ENCODE measurements at regions not wholly inside any gene's neighbourhood (a gene's known extent, or its start where the extent isn't known, plus 50 kb on each side); places are given as distances from the start of the nearest gene placed in this dataset.

GRCh38 chr10:121405549-121405948 lies 192.7 kb downstream of the FGFR2 start:
- DNase-seq = no peak
- WGBS, 2 donors (ENCODE audit: low coverage in 1 of 2) = 90 to 100% methylated on average over 2 of the region's 2 CpGs
- TF ChIP-seq EP300 (IDR thresholded peaks at IDR 0.05; ENCODE audit: low read depth) (no peak), POLR2AphosphoS5 (IDR thresholded peaks at IDR 0.05) (no peak), POLR2A (IDR thresholded peaks at IDR 0.05) (no peak), CTCF (IDR thresholded peaks at IDR 0.05) (no peak)
- intact Hi-C loops (cut with DNase I; ENCODE audit: low total_unique reads) (no loop called here), in situ Hi-C loops (cut with MboI; ENCODE audit: low pct_ligation_motif_present in 1 of 4, low pct_unique_long_range_greater_than_20kb in 1 of 4, low sequenced_read_pairs in 3 of 4) (no loop called here)
- H3K27ac ChIP-seq = no peak overlapping the region
- no peak overlapping the region for H3K4me3 ChIP-seq
- H3K9me3 ChIP-seq = no peaks in the 10 kb centered on the region
- H3K27me3 ChIP-seq = no peaks in the 10 kb centered on the region
- no peaks in the 10 kb centered on the region for H3K36me3 ChIP-seq
- no peaks in the 10 kb centered on the region for H3K4me1 ChIP-seq

- in situ Hi-C loops (cut with MboI; ENCODE audit: low pct_ligation_motif_present in 1 of 4, low pct_unique_long_range_greater_than_20kb in 1 of 4, low sequenced_read_pairs in 3 of 4) (no loop called here), intact Hi-C loops (cut with DNase I; ENCODE audit: low total_unique reads) (no loop called here)
- no peak for DNase-seq
- TF ChIP-seq CTCF (IDR thresholded peaks at IDR 0.05) (no peak), POLR2A (IDR thresholded peaks at IDR 0.05) (no peak), EP300 (IDR thresholded peaks at IDR 0.05; ENCODE audit: low read depth) (no peak), POLR2AphosphoS5 (IDR thresholded peaks at IDR 0.05) (no peak)
- no peaks in the 10 kb centered on the region for H3K9me3 ChIP-seq
- no peak overlapping the region for H3K4me3 ChIP-seq
- 85 to 100% methylated on average over 1 to 5 of the region's 5 CpGs for WGBS, 2 donors (ENCODE audit: low coverage in 1 of 2)
- no peaks in the 10 kb centered on the region for H3K27me3 ChIP-seq
- H3K36me3 ChIP-seq = no peaks in the 10 kb centered on the region
- H3K27ac ChIP-seq = no peak overlapping the region
- no peaks in the 10 kb centered on the region for H3K4me1 ChIP-seq
Measured at GRCh38 chr10:121405953-121406352, 192.3 kb downstream of the FGFR2 start.

GRCh38 chr10:121406823-121407545 lies 191.3 kb downstream of the FGFR2 start:
- TF ChIP-seq EP300 (IDR thresholded peaks at IDR 0.05; ENCODE audit: low read depth) = no peak
- TF ChIP-seq POLR2A (IDR thresholded peaks at IDR 0.05) = no peak
- TF ChIP-seq POLR2AphosphoS5 (IDR thresholded peaks at IDR 0.05) = no peak
- TF ChIP-seq CTCF (IDR thresholded peaks at IDR 0.05) = no peak
- Histone ChIP-seq H3K36me3 (no peaks in the 10 kb centered on the region), H3K4me1 (no peaks in the 10 kb centered on the region), H3K27ac (no peak overlapping the region), H3K9me3 (no peaks in the 10 kb centered on the region), H3K4me3 (no peak overlapping the region), H3K27me3 (no peaks in the 10 kb centered on the region)
- in situ Hi-C loops (cut with MboI; ENCODE audit: low pct_ligation_motif_present in 1 of 4, low pct_unique_long_range_greater_than_20kb in 1 of 4, low sequenced_read_pairs in 3 of 4) (no loop called here), intact Hi-C loops (cut with DNase I; ENCODE audit: low total_unique reads) (no loop called here)
- no peak for DNase-seq
- 59 to 70% methylated on average over 10 to 11 of the region's 11 CpGs for WGBS, 2 donors (ENCODE audit: low coverage in 1 of 2)

GRCh38 chr10:121409466-121410104 lies 188.7 kb downstream of the FGFR2 start:
- in situ Hi-C loops (cut with MboI; ENCODE audit: low pct_ligation_motif_present in 1 of 4, low pct_unique_long_range_greater_than_20kb in 1 of 4, low sequenced_read_pairs in 3 of 4) = no loop called here
- 80 to 82% methylated on average over 2 to 4 of the region's 4 CpGs for whole genome bisulfite sequencing, 2 donors (ENCODE audit: low coverage in 1 of 2)
- peaks cover under 1 to 4% (median 1%) of the 10 kb centered on the region in 4 donors for H3K4me1 ChIP-seq
- no peak overlapping the region for H3K27ac ChIP-seq
- no peaks in the 10 kb centered on the region for H3K27me3 ChIP-seq
- H3K4me3 ChIP-seq = no peak overlapping the region
- intact Hi-C loops (cut with DNase I; ENCODE audit: low total_unique reads) = no loop called here
- no peak for DNase-seq
- no peak for TF ChIP-seq POLR2AphosphoS5 (IDR thresholded peaks at IDR 0.05)
- TF ChIP-seq CTCF (IDR thresholded peaks at IDR 0.05) = no peak
- TF ChIP-seq EP300 (IDR thresholded peaks at IDR 0.05; ENCODE audit: low read depth) = no peak
- no peak for TF ChIP-seq POLR2A (IDR thresholded peaks at IDR 0.05)
- no peaks in the 10 kb centered on the region for H3K36me3 ChIP-seq
- no peaks in the 10 kb centered on the region for H3K9me3 ChIP-seq
